ENCODE measurements at regions not wholly inside any gene's neighbourhood (a gene's known extent, or its start where the extent isn't known, plus 50 kb on each side); places are given as distances from the start of the nearest gene placed in this dataset.

GRCh38 chr9:97747201-97747965, 50.2 kb upstream of the XPA start:
- DNase-seq: no peak

DNA sequence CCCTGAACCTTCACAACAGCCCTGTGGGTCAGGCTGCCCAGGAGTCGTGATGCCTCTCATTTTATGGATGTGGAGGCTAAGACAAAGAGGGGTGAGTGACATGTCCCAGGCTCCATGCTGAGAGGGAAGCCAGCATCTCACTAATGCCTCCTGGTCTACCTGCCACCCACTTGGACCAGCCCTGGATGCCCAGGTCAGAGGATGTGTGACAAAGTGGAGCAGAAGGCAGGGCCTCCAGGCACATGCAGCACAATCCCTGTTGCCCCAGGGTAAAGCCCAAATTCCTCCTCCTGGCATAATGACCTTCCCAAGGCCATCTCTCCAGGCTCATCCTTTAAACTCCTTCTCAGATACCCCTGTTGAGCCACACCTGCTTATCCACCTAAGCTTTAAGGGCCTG, 51.4 kb upstream of the XPA start:
- DNase-seq: no peak

DNA sequence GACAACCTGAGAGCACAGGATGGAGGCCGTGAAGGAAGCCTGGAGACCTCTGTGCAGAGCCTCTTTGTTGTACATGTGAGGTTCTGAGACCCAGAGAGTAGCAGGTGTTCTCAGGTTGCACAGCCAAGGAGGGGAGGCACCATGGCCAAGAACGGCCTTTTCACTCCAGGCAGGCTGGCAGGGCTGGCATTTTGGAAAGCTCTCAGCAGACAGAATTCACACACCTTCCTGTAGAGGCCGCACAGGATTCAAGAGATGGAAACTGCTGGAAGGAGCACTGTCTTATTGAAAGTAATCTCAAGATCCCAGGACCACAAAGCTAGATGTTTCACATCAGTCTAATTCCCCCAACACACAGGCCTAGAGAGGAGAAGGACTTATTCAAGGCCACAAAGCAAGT, 52.8 kb upstream of the XPA start:
- DNase-seq: no peak

DNA sequence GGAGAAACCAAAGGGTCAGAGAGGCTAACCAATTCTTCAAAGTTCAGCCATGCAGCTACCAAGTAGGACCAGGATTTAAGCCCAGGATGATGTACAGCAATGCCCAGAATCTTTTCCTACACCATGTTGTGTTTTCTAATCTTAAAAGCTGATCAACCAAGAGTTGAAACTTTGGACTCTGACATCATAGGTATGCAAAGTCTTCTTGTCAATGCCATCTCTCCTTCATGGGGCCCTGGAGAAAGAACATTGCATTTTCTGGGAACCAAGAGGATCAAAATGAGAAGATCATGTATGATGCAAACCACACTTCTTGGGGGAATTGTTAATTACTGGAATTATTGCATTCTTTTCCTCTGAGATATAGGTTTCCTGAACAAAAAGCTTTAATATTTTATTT, 54.4 kb upstream of the XPA start:
- DNase-seq: no peak

- DNase-seq: no peak
Measured at GRCh38 chr9:97752274-97752673, 55.1 kb upstream of the XPA start.

DNA sequence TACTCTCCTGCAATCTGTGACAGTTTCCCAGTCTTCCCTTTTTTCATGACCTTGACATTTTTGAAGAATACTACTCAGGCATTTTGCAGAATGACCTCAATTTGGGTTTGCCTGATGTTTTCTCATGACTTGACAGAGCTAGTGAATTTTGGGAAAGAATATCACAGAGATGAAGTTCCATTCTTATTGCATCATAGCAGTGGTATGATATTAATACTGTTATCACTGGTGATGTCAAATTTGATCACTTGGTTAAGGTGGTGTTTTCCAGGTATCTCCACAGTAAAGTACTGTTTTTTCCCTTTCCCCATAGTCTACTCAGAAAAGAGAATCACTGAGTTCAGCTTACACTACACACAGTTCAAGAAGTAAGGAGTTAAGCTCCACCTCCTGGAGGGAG, 56.2 kb upstream of the XPA start:
- no peak for DNase-seq

DNA sequence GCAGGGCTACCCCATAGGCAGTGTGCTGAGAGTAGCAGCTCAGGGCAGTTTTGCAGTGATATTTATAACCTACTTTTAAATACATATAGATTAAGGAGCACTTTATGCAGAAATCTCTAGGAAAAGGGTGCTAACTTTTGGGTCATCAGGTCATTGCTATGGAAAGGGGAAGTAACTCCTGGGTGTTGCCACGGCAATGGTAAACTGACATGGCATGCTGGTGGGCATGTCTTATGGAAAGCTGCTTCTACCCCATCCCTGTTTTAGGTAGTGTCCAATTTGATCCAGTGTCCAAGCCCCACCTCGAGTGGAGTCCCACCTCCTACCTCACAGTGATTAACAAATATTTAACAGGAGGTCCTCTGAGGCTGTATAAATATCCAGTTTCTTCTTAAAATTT, 56.8 kb upstream of the XPA start:
- DNase-seq: peak; percentile 9

DNA sequence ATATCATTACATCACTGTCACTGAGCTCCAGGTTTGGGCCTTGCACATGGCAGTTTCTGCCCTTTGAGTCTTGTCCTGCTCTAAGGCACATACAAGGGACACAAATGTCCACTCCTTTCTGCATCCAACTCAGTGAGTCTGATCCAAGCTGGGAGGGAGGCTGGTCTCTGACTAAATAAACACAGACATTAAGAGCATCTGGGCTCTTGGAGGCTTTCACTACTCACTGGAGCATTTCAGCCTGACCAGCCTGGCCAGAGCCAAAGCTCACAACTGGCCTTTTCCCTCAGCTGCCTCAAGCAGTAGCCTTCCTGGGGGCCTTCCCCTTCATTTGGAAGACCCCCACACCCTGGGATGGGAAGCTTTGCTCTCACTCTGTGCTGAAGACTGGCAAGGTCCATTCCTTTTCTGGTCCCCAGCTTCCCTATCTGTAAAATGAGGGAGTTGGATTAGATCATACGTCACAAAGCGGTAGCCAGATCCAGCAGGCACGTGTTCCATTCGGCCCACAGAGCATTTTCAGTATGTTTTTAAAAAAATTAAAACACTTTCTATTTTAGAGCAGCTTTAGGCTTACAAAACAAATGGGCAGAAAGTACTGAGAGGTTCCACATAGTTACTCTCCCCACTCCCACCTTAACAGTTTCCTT, 58.6 kb upstream of the XPA start:
- no peak for DNase-seq

DNA sequence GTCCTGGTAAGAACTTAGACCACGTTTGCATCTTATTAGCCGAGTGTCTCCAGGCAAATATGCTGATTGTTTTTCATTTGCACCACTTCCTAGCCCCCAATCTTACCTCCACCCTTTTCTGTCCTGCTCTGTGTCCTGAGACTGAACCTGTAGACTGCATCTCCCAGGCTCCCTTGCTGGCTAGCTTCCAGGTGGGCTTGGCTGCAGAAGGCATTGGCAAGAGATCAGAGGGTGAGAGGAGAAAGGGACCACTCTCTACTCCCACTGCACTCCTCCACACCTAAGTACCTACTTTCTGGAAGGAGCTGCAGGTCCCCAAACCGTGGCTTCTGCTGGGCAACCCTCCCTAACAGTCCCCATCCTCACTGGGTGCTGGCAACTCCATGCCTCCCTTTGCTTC, 59.9 kb upstream of the XPA start:
- no peak for DNase-seq

DNA sequence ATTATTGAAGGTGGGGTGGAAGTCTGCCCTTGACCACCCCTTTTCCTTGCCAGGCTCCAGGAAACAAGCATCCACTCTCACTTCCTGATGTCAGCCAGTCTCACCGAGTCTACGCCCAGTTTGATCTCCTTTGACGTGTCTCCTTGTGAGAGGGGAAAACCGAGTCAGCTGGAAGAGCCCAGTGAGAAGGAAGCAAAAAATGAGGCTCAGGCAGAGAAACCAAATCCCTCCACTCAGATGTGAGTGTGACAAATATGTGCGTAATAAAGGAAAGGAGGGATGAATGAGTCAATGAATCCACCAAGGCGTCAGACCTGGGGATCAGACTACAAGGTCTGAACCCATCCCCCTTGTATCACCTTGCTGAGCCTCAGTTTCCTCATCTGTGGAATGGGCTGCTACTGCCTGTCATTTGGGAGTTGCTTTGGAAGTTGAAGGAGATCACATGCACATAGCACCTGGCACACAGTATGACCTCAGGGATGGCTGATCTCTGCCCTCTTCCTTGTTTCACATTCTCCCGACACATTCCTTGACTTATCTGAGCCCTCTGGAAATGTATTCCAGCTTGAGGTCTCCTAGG, 61.3 kb upstream of the XPA start:
- DNase-seq: no peak

DNA sequence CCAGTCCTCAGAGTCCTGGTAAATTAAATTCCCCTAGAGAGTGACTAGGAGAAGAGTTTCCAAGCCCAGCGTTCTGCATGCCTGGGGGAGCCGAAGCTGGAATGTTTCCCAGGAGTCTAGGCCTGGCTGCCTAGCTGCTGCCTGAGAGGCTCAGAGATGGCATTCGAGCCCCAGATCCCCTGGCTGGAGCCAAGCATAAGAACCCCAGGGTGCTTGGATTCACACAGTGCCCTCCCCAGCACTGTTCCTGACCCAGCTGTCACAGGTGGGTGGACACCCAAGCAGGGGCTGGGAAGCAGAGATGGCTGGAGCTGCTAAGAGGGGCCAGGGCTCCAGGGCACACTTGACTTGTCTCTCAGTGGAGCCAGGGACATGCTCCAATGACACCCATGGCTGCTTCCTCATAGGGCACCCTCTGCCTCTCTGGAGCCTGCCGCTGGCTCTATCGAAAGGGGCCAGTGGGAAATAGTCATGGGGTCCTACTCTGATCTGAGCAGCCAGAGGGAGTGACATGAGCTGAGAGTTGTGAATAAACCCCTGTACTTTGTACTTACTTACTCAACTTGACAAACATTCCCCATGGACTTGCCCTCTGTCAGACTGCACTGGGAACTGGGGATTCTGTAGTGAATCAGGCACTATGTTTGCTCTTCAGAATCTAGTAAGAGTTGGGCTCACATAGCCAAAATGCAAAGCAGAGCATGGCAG, 62.6 kb upstream of the XPA start:
- no peak for DNase-seq

- DNase-seq: no peak
Measured at GRCh38 chr9:97761056-97761598, 64.0 kb upstream of the XPA start.

- no peak for DNase-seq
Measured at GRCh38 chr9:97761879-97762278, 64.7 kb upstream of the XPA start.

DNA sequence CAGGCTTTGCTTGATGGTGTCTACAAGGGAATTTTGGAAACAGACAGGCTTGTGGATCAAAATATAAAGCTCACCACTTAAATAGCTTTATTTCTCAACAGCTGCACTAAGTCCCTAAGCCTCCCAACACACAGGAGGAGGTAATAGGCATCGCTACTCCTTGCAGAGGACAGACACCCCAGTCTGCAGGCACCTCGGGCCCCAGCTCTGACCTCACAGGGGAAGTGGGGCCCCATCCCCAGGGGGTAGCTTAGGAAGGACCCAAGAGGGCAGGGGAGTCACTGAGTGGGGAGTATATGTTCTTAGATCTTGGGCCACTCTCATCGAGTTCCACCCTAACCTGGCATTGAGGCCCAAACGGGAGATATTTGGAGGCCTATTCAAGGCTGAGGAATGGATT, 66.7 kb upstream of the XPA start:
- no peak for DNase-seq

- DNase-seq: no peak
Measured at GRCh38 chr9:97766092-97766491, 69.0 kb upstream of the XPA start.

GRCh38 chr9:97766610-97767009, 69.5 kb upstream of the XPA start:
- no peak for DNase-seq

- DNase-seq: no peak
Measured at GRCh38 chr9:97767891-97768290, 70.8 kb upstream of the XPA start.

DNA sequence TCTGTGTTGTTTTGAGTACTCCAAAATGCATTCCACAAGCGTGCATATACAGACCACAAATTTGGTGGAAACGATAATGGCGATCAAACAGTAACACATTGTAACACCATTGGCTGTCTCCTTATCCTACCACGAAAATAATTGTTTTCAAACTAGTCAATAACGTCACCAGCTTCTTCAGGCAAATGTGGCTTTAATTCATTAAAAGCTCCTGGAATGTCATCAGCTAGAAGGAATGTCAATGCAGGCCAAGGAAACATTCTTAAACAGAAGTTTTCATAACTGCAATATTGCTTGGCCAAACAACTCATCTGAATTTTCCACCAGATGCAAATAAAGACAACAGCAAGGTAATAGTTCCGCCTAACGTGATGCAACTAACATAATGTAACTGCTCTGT, 71.6 kb upstream of the XPA start:
- DNase-seq: no peak

- no peak for DNase-seq
Measured at GRCh38 chr9:97769208-97769607, 72.1 kb upstream of the XPA start.

DNA sequence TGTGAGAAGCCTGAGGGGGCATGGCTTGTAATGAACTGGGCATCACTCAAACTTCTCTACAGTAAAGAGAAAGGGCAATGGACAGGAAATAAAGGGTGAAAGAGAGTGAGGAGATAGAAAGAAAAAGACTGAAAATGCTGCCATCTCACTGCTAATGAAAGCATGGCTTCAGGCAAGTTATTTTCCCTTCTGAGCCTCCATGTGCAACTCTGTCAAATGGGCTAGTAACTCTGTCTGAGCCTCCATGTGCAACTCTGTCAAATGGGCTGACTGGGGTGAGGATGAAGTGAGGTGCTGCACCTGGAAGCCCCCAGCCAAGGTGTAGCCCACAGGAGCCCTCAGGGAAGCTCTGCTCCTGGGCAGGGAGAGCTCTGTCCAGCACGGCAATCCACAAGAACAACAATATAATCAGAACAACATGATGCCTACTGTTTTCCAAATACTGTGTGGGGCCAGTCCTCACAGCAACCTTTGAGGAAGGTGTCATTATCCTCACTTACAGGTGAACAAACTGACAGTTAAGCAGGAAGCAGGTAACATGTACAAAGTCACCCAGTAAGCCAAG, 73.8 kb upstream of the XPA start:
- DNase-seq: no peak

DNA sequence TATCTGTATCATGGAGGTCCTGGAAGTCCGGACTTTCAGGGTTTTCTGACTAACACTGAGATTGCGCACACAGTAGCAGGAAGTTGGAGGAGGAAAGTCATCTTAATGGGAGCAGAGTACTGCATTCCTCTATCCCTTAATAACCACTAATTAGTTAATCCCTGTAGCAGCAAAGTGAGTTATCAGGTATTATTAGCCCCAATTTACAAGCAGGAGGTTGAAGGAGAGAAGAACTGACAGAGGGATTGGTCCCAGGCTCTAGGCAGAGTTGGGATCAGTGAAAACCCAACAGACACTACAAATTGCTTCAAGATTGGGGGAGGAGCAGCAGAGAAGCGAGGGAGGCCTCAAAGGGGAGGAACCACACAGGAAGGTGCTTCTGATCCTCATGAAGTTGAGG, 74.5 kb upstream of the XPA start:
- DNase-seq: no peak

- no peak for DNase-seq
Measured at GRCh38 chr9:97772145-97772544, 75.0 kb upstream of the XPA start.

DNA sequence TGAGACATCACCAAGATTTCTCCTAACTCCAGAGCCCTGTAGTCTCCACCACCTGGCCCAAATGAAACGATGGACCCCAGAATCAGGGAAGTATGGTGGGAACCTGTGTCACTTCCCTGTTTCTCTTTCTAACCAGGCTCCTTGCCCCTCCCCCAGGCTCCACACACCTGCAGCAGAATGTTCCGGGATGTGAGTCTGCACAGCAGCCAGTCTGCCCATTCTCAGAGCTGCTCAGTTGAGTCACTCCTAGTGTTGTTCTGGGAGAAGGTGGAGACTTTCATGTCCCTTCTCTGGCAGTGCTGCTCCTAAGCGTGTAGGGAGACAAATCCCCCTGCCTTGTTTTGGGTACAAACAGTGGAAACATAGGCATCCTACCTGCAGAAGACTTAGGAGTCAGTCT, 76.0 kb upstream of the XPA start:
- no peak for DNase-seq
